ENCODE measurements at regions not wholly inside any gene's neighbourhood (a gene's known extent, or its start where the extent isn't known, plus 50 kb on each side); places are given as distances from the start of the nearest gene placed in this dataset.
A peak's percentile ranks its signal among the peaks of the same experiment; 100 is the strongest.

- no peak overlapping the region for H2AFZ ChIP-seq (ENCODE audit: low read depth, low read length)
- peaks cover 18% of the 10 kb centered on the region for H3K4me1 ChIP-seq (ENCODE audit: low read length)
- peak overlapping the region; percentile 18; the same call in 1 of the 2 replicates for H3K4me3 ChIP-seq (ENCODE audit: low read length)
- H4K20me1 ChIP-seq (ENCODE audit: insufficient read depth, low read length): no peaks in the 10 kb centered on the region
- H3K9ac ChIP-seq (ENCODE audit: low read length): no peak overlapping the region
- H3K79me2 ChIP-seq (ENCODE audit: low read length): no peaks in the 10 kb centered on the region
- TF ChIP-seq EZH2phosphoT487 (IDR thresholded peaks at IDR 0.05; ENCODE audit: low read depth) (no peak), CTCF (IDR thresholded peaks at IDR 0.05; ENCODE audit: low read depth, low read length) (no peak)
- peak overlapping the region; percentile 48 for H3K4me2 ChIP-seq (ENCODE audit: low read length)
- H3K27ac ChIP-seq (ENCODE audit: low read length): no peak overlapping the region
- no peaks in the 10 kb centered on the region for H3K36me3 ChIP-seq (replicated peaks; ENCODE audit: low read depth, low read length)
- no peaks in the 10 kb centered on the region; the same call in 1 of the 2 replicates for H3K9me3 ChIP-seq (ENCODE audit: insufficient read depth, low read length)
- no peaks in the 10 kb centered on the region for H3K27me3 ChIP-seq (ENCODE audit: low read depth, low read length)
Measured at GRCh38 chrX:121456315-121456714, 408.9 kb downstream of the GLUD2 start.

DNA sequence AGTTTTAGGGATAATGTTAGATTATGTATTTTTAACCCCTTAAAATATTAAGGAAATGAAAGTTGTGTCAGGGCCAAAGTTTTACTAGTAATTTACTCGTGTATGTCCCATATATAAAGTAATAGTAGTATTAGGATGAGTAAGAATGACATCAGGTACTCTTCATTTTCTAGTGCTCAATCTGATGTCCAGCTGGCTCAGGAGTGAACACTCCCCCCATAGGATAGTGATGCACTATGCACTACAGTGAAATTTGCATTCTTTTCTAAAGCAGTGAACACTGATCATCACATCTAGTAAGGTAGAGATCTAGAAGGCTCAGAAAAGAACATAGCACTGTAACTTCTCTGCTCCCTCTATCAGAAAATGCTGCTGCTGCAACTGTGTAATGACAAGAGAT is 409.7 kb downstream of the GLUD2 start:
- no peaks in the 10 kb centered on the region for H3K79me2 ChIP-seq (ENCODE audit: low read length)
- H4K20me1 ChIP-seq (ENCODE audit: insufficient read depth, low read length): no peaks in the 10 kb centered on the region
- H3K9me3 ChIP-seq (ENCODE audit: insufficient read depth, low read length): no peaks in the 10 kb centered on the region; the same call in 1 of the 2 replicates
- H3K4me1 ChIP-seq (ENCODE audit: low read length): peaks cover 18% of the 10 kb centered on the region
- TF ChIP-seq EZH2phosphoT487 (IDR thresholded peaks at IDR 0.05; ENCODE audit: low read depth) (no peak), CTCF (IDR thresholded peaks at IDR 0.05; ENCODE audit: low read depth, low read length) (no peak)
- H3K27me3 ChIP-seq (ENCODE audit: low read depth, low read length): no peaks in the 10 kb centered on the region
- H3K36me3 ChIP-seq (replicated peaks; ENCODE audit: low read depth, low read length): no peaks in the 10 kb centered on the region
- peak overlapping the region; percentile 48 for H3K4me2 ChIP-seq (ENCODE audit: low read length)
- H3K4me3 ChIP-seq (ENCODE audit: low read length): no peak overlapping the region
- no peak overlapping the region for H3K9ac ChIP-seq (ENCODE audit: low read length)
- no peak overlapping the region for H2AFZ ChIP-seq (ENCODE audit: low read depth, low read length)
- H3K27ac ChIP-seq (ENCODE audit: low read length): no peak overlapping the region

- Histone ChIP-seq H3K27me3 (ENCODE audit: low read depth, low read length) (no peaks in the 10 kb centered on the region), H3K4me2 (ENCODE audit: low read length) (no peak overlapping the region), H3K9ac (ENCODE audit: low read length) (no peak overlapping the region), H4K20me1 (ENCODE audit: insufficient read depth, low read length) (no peaks in the 10 kb centered on the region), H3K4me3 (ENCODE audit: low read length) (no peak overlapping the region), H3K79me2 (ENCODE audit: low read length) (no peaks in the 10 kb centered on the region), H3K27ac (ENCODE audit: low read length) (no peak overlapping the region), H3K9me3 (ENCODE audit: insufficient read depth, low read length) (no peaks in the 10 kb centered on the region), H3K36me3 (replicated peaks; ENCODE audit: low read depth, low read length) (no peaks in the 10 kb centered on the region), H2AFZ (ENCODE audit: low read depth, low read length) (no peak overlapping the region), H3K4me1 (ENCODE audit: low read length) (no peaks in the 10 kb centered on the region)
- no peak for TF ChIP-seq EZH2phosphoT487 (IDR thresholded peaks at IDR 0.05; ENCODE audit: low read depth)
- TF ChIP-seq CTCF (IDR thresholded peaks at IDR 0.05; ENCODE audit: low read depth, low read length): 0 out of 2 replicates have a peak, but pooled peaks have one; percentile 3
Measured at GRCh38 chrX:121479406-121479805, 432.0 kb downstream of the GLUD2 start.

- Histone ChIP-seq H2AFZ (ENCODE audit: low read depth, low read length) (peak overlapping the region; percentile 30; the same call in 1 of the 2 replicates), H3K4me1 (ENCODE audit: low read length) (no peaks in the 10 kb centered on the region), H3K27me3 (ENCODE audit: low read depth, low read length) (no peaks in the 10 kb centered on the region), H4K20me1 (ENCODE audit: insufficient read depth, low read length) (no peaks in the 10 kb centered on the region), H3K4me2 (ENCODE audit: low read length) (no peak overlapping the region), H3K36me3 (replicated peaks; ENCODE audit: low read depth, low read length) (no peaks in the 10 kb centered on the region), H3K9me3 (ENCODE audit: insufficient read depth, low read length) (no peaks in the 10 kb centered on the region), H3K27ac (ENCODE audit: low read length) (no peak overlapping the region), H3K79me2 (ENCODE audit: low read length) (no peaks in the 10 kb centered on the region), H3K4me3 (ENCODE audit: low read length) (no peak overlapping the region), H3K9ac (ENCODE audit: low read length) (no peak overlapping the region)
- TF ChIP-seq CTCF (IDR thresholded peaks at IDR 0.05; ENCODE audit: low read depth, low read length) (no peak), EZH2phosphoT487 (IDR thresholded peaks at IDR 0.05; ENCODE audit: low read depth) (no peak)
Measured at GRCh38 chrX:121496966-121497365, 449.6 kb downstream of the GLUD2 start.
